Upper lobe of left lung (tissue), 6 donors: ENCODE measurements at regions not wholly inside any gene's neighbourhood (a gene's known extent, or its start where the extent isn't known, plus 50 kb on each side); places are given as distances from the start of the nearest gene placed in this dataset.

Experiments
- ATAC-seq, 2 donors: fragments of 200-7000 bp; cut with Tn5 transposase; one replicate each; pipeline ENCODE4 v1.9.1; 2022; ENCODE audit warnings: mild to moderate bottlenecking in 2 of 2, moderate library complexity in 2 of 2; ENCODE audit not compliant: low FRiP score in 2 of 2
- DNase-seq, 2 donors: peaks; one replicate each; pipeline ENCODE4 v3.0.0-alpha.2; 2019 to 2020
- H3K27ac ChIP-seq, 4 donors: fragments of 200-600 bp; sonication (generic); one replicate each; pipeline ENCODE4 v1.5.1; 2016 to 2019
- H3K27me3 ChIP-seq, 4 donors: fragments of 200-600 bp; sonication (generic); one replicate each; pipeline ENCODE4 v1.5.1; 2017 to 2019
- H3K36me3 ChIP-seq, 4 donors: fragments of 200-600 bp; sonication (generic); one replicate each; pipeline ENCODE4 v1.5.1; 2016 to 2019
- H3K4me1 ChIP-seq, 4 donors: fragments of 200-600 bp; sonication (generic); one replicate each; pipeline ENCODE4 v1.5.1; 2018 to 2019
- H3K4me3 ChIP-seq, 4 donors: fragments of 200-600 bp; sonication (generic); one replicate each; pipeline ENCODE4 v1.5.1; 2017 to 2019; ENCODE audit warnings: mild to moderate bottlenecking in 2 of 4, moderate library complexity in 1 of 4
- H3K9me3 ChIP-seq, 4 donors: fragments of 200-600 bp; sonication (generic); one replicate each; pipeline ENCODE4 v1.5.1; 2018 to 2019
- CTCF ChIP-seq, 6 experiments: fragments of 450-650 bp in 4 of 6; fragments of 200-600 bp in 2 of 6; sonication (generic) in 2 of 6; IDR thresholded peaks; one replicate each; pipeline ENCODE4 v1.5.1; 2016 to 2019; ENCODE audit warnings: antibody characterized with exemption in 6 of 6
- EP300 ChIP-seq, 4 donors: sonication (generic); formaldehyde crosslinking; IDR thresholded peaks; one replicate each; pipeline ENCODE4 v1.5.1; 2017; ENCODE audit warnings: antibody characterized with exemption in 4 of 4, control low read depth in 2 of 4
- POLR2A ChIP-seq, 4 donors: fragments of 450-650 bp; IDR thresholded peaks; one replicate each; pipeline ENCODE4 v1.5.1; 2016 to 2017; ENCODE audit warnings: antibody characterized with exemption in 4 of 4, mild to moderate bottlenecking in 2 of 4
- POLR2AphosphoS5 ChIP-seq, 2 donors: sonication (generic); formaldehyde crosslinking; IDR thresholded peaks; one replicate each; pipeline ENCODE4 v1.5.1; 2017; ENCODE audit warnings: antibody characterized with exemption in 2 of 2
- WGBS, 2 donors: methylation state at CpG; one replicate each; pipeline ENCODE4 v1.1.5; 2017 to 2018; 5-methylcytosine and 5-hydroxymethylcytosine counted together
- donor health status: DM: no; HTN: no; CAD: no; lungs with moderate emphysema.
- donor health status: DM: no; HTN: yes; CAD: no; lungs with severe emphysema.

DNA sequence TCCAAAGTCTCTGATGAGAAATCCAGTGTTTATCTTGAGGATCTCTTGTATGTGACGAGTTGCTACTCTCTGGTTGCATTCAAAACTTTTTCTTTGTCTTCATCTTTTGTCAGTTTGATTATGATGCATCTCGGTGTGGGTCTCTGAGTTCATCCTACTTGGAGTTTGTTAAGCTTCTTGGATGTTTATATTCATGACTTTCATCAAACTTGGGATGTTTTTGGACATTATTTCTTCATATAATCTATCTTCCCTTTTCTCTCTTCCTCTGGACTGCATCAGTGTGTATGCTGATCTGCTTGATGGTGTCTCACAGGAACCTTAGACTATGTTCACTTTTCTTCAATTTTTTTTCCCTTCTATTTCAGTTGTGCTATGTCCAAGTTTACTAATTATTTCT, 320.4 kb downstream of the TLE3 start:
- no peak for ATAC-seq
- H3K4me3 ChIP-seq, result no peak overlapping the region
- no peak for DNase-seq

GRCh38 chr15:69780374-69780773, 317.3 kb downstream of the TLE3 start:
- TF ChIP-seq POLR2AphosphoS5 (IDR thresholded peaks at IDR 0.05), result no peak
- TF ChIP-seq EP300 (IDR thresholded peaks at IDR 0.05), result no peak
- TF ChIP-seq POLR2A (IDR thresholded peaks at IDR 0.05), result no peak
- TF ChIP-seq CTCF (IDR thresholded peaks at IDR 0.05), result no peak
- DNase-seq, result no peak
- H3K36me3 ChIP-seq, result no peaks in the 10 kb centered on the region
- no peak for ATAC-seq
- no peaks in the 10 kb centered on the region for H3K27me3 ChIP-seq
- no peak overlapping the region for H3K27ac ChIP-seq
- H3K4me3 ChIP-seq, result no peak overlapping the region
- no peaks in the 10 kb centered on the region for H3K4me1 ChIP-seq
- no peaks in the 10 kb centered on the region for H3K9me3 ChIP-seq
- WGBS, 2 donors, result 55 to 58% methylated on average over 6 of the region's 6 CpGs

More for the DNA sequence above, 320.4 kb downstream of the TLE3 start:
- no peaks in the 10 kb centered on the region for H3K36me3 ChIP-seq
- no peaks in the 10 kb centered on the region for H3K9me3 ChIP-seq
- no peak for TF ChIP-seq EP300 (IDR thresholded peaks at IDR 0.05)
- no peak for TF ChIP-seq POLR2AphosphoS5 (IDR thresholded peaks at IDR 0.05)
- TF ChIP-seq POLR2A (IDR thresholded peaks at IDR 0.05), result no peak
- no peak for TF ChIP-seq CTCF (IDR thresholded peaks at IDR 0.05)
- 81 to 90% methylated on average over 2 of the region's 2 CpGs for WGBS, 2 donors
- H3K4me1 ChIP-seq, result no peaks in the 10 kb centered on the region
- no peak overlapping the region for H3K27ac ChIP-seq
- no peaks in the 10 kb centered on the region for H3K27me3 ChIP-seq

DNA sequence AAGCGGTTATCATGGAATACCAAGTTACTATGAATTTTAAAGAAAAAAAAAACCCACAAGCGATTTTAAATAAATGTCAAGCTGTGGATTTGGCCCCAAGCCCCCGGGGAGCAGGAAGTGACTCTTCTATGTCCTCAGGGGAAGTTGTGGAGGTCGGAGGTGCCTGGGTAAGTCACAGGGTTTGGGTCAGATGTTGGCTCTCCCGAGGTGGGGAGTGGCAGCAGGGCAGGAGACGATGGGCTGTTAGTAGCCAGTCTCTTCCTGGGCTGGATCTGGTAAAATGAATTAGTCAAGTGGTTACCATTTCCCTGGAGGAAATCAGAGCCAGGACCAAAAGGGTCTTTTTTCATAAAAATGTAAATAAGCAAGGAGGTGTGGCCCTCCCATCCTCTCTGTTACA, 316.7 kb downstream of the TLE3 start:
- DNase-seq (no peak), ATAC-seq (no peak)
- 53 to 58% methylated on average over 6 of the region's 6 CpGs for WGBS, 2 donors
- Histone ChIP-seq H3K9me3 (no peaks in the 10 kb centered on the region), H3K36me3 (no peaks in the 10 kb centered on the region), H3K4me1 (no peaks in the 10 kb centered on the region), H3K27ac (no peak overlapping the region), H3K27me3 (no peaks in the 10 kb centered on the region), H3K4me3 (no peak overlapping the region)
- TF ChIP-seq EP300 (IDR thresholded peaks at IDR 0.05) (no peak), POLR2A (IDR thresholded peaks at IDR 0.05) (no peak), CTCF (IDR thresholded peaks at IDR 0.05) (no peak), POLR2AphosphoS5 (IDR thresholded peaks at IDR 0.05) (no peak)

- Histone ChIP-seq H3K4me1 (no peaks in the 10 kb centered on the region), H3K27me3 (no peaks in the 10 kb centered on the region), H3K9me3 (no peaks in the 10 kb centered on the region), H3K36me3 (no peaks in the 10 kb centered on the region), H3K27ac (no peak overlapping the region), H3K4me3 (no peak overlapping the region)
- no peak for ATAC-seq
- TF ChIP-seq POLR2A (IDR thresholded peaks at IDR 0.05) (no peak), EP300 (IDR thresholded peaks at IDR 0.05) (no peak), POLR2AphosphoS5 (IDR thresholded peaks at IDR 0.05) (no peak), CTCF (IDR thresholded peaks at IDR 0.05) (no peak)
- no peak for DNase-seq
- 74 to 79% methylated on average over 6 of the region's 6 CpGs for WGBS, 2 donors
These were observed 316.1 kb downstream of the TLE3 start for GRCh38 chr15:69781411-69782125.

GRCh38 chr15:69782139-69782658, 315.5 kb downstream of the TLE3 start:
- no peaks in the 10 kb centered on the region for H3K9me3 ChIP-seq
- WGBS, 2 donors, result 68 to 71% methylated on average over 1 of the region's 1 CpG
- ATAC-seq (no peak), DNase-seq (no peak)
- H3K27me3 ChIP-seq, result no peaks in the 10 kb centered on the region
- TF ChIP-seq EP300 (IDR thresholded peaks at IDR 0.05) (no peak), POLR2AphosphoS5 (IDR thresholded peaks at IDR 0.05) (no peak), POLR2A (IDR thresholded peaks at IDR 0.05) (no peak), CTCF (IDR thresholded peaks at IDR 0.05) (no peak)
- H3K4me3 ChIP-seq, result no peak overlapping the region
- H3K4me1 ChIP-seq, result no peaks in the 10 kb centered on the region
- H3K27ac ChIP-seq, result no peak overlapping the region
- no peaks in the 10 kb centered on the region for H3K36me3 ChIP-seq
